Spleen (tissue), 11 donors: ENCODE measurements at regions not wholly inside any gene's neighbourhood (a gene's known extent, or its start where the extent isn't known, plus 50 kb on each side); places are given as distances from the start of the nearest gene placed in this dataset.

ENCODE experiments used
- DNase-seq: peaks from one replicate; pipeline ENCODE4 v3.0.0-alpha.2; 2020
- H3K27ac ChIP-seq, 8 donors: fragments of 200-600 bp; sonication (generic) in 7 of 8; 1 replicate in 4 of 8; 2 replicates in 4 of 8; pipeline versions ENCODE4 v1.5.0 to v1.8.0; 2016 to 2021; ENCODE audit warnings: inconsistent platforms in 4 of 8, mild to moderate bottlenecking in 4 of 8, moderate library complexity in 1 of 8
- H3K27me3 ChIP-seq, 7 donors: fragments of 200-600 bp; sonication (generic) in 6 of 7; replicated peaks in 1 of 7; 1 replicate in 4 of 7; 2 replicates in 3 of 7; pipeline versions ENCODE4 v1.5.0 to v1.8.0; 2016 to 2021; ENCODE audit warnings: inconsistent platforms in 3 of 7, mild to moderate bottlenecking in 1 of 7
- H3K36me3 ChIP-seq, 6 donors: fragments of 200-600 bp; sonication (generic) in 5 of 6; 1 replicate in 4 of 6; 2 replicates in 2 of 6; pipeline versions ENCODE4 v1.5.0 to v1.8.0; 2016 to 2021; ENCODE audit warnings: inconsistent platforms in 2 of 6
- H3K4me1 ChIP-seq, 6 donors: fragments of 200-600 bp; sonication (generic) in 5 of 6; 1 replicate in 3 of 6; 2 replicates in 3 of 6; pipeline versions ENCODE4 v1.5.0 to v1.8.0; 2016 to 2021; ENCODE audit warnings: inconsistent platforms in 3 of 6
- H3K4me3 ChIP-seq, 8 donors: fragments of 200-600 bp; sonication (generic) in 7 of 8; 1 replicate in 4 of 8; 2 replicates in 4 of 8; pipeline versions ENCODE4 v1.5.0 to v1.8.0; 2016 to 2021; ENCODE audit warnings: inconsistent platforms in 4 of 8, mild to moderate bottlenecking in 4 of 8, moderate library complexity in 2 of 8
- H3K9me3 ChIP-seq, 8 donors: fragments of 200-600 bp; sonication (generic) in 7 of 8; 1 replicate in 4 of 8; 2 replicates in 4 of 8; pipeline versions ENCODE4 v1.5.0 to v1.8.0; 2016 to 2021; ENCODE audit warnings: inconsistent platforms in 4 of 8
- POLR2A ChIP-seq, 3 donors: fragments of 450-650 bp; IDR thresholded peaks; one replicate each; pipeline ENCODE4 v1.5.1; 2017; ENCODE audit warnings: antibody characterized with exemption in 3 of 3, mild to moderate bottlenecking in 1 of 3
- POLR2AphosphoS5 ChIP-seq, 3 donors: sonication (generic); formaldehyde crosslinking; IDR thresholded peaks; one replicate each; pipeline ENCODE4 v1.5.1; 2017; ENCODE audit warnings: antibody characterized with exemption in 3 of 3
- WGBS, 5 donors: extraction: QIAGEN DNeasy Blood & Tissue Kit in 3 of 5; methylation state at CpG; one replicate each; pipeline versions ENCODE4 v1.1.5 to v1.1.7; 2013 to 2018; 5-methylcytosine and 5-hydroxymethylcytosine counted together
- intact Hi-C: fragments of 100-400 bp; cut with DNase I; formaldehyde crosslinking; loops from one replicate; pipeline ENCODE4 v1.15.0; 2023; ENCODE audit warnings: low total_unique reads
- TF ChIP-seq, protein P1 (sequence below), 11 experiments: fragments of 200-600 bp in 7 of 11; fragments of 450-650 bp in 4 of 11; sonication (generic) in 4 of 11; IDR thresholded peaks in 8 of 11; conservative IDR thresholded peaks in 3 of 11; 1 replicate in 7 of 11; 2 replicates in 4 of 11; pipeline versions ENCODE4 v1.4.0 to v1.8.0; 2016 to 2021; ENCODE audit warnings: antibody characterized with exemption in 11 of 11, inconsistent platforms in 4 of 11, mild to moderate bottlenecking in 1 of 11
- donor health status: healthy with polysubstance abuse.
- donor health status: DM: no; HTN: no; CAD: no; lungs with moderate emphysema.
- donor health status: DM: no; HTN: no; CAD: no.
- donor health status: Bipolar disorder and iron deficiency.
- donor health status: healthy.
- donor health status: DM: no; HTN: no; CAD: no.
- donor health status: DM: yes; HTN: yes; CAD: no.

DNA sequence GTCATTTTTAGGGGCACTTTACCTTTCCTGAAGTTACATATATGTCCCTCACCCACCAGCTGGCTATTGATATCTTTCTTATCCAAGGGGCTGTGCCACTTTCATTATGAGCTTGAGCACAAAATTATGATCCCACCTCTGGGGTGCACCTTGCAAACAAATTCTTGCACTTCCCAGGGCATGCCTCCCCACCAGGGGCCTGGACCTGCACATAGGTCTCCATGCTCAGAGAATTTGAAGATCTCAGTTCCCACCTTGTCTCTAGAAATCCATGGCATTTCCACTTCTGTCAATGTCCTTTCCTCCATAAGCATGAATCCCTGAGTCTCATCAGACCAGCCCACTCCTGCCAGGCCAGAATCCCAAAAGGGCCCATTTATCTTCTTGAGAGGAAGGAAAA is 449.1 kb upstream of the REG3G start:
- H3K36me3 ChIP-seq = no peaks in the 10 kb centered on the region
- no peak overlapping the region for H3K4me3 ChIP-seq
- H3K9me3 ChIP-seq = no peaks in the 10 kb centered on the region
- TF ChIP-seq POLR2A (IDR thresholded peaks at IDR 0.05) = no peak
- TF ChIP-seq, protein P1, sequence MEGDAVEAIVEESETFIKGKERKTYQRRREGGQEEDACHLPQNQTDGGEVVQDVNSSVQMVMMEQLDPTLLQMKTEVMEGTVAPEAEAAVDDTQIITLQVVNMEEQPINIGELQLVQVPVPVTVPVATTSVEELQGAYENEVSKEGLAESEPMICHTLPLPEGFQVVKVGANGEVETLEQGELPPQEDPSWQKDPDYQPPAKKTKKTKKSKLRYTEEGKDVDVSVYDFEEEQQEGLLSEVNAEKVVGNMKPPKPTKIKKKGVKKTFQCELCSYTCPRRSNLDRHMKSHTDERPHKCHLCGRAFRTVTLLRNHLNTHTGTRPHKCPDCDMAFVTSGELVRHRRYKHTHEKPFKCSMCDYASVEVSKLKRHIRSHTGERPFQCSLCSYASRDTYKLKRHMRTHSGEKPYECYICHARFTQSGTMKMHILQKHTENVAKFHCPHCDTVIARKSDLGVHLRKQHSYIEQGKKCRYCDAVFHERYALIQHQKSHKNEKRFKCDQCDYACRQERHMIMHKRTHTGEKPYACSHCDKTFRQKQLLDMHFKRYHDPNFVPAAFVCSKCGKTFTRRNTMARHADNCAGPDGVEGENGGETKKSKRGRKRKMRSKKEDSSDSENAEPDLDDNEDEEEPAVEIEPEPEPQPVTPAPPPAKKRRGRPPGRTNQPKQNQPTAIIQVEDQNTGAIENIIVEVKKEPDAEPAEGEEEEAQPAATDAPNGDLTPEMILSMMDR (IDR thresholded peaks at IDR 0.05 in 8 of 11, conservative IDR thresholded peaks at IDR 0.05 in 3 of 11) = no peak
- no peak for TF ChIP-seq POLR2AphosphoS5 (IDR thresholded peaks at IDR 0.05)
- H3K27ac ChIP-seq = no peak overlapping the region
- no peaks in the 10 kb centered on the region for H3K27me3 ChIP-seq
- intact Hi-C loops = no loop called here
- H3K4me1 ChIP-seq = no peaks in the 10 kb centered on the region
- no peak for DNase-seq

DNA sequence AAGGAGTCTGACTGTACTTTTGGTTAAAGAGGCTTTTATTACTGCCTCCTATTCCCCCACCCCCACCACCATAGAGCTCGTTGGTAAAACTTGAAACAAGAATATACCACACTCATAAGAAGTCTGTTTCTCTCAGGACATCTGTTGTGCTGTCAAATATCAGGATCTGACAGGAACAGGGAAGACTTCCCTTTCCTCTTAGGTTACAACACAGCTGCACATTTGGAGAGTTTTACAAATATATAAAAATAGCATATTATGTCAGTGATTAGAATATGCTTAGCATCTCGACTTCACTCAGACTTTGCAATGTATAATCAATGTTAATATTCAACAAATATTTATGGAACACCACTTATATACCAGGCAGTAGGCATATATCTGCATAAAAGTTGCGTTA is 439.6 kb upstream of the REG3G start:
- Histone ChIP-seq H3K27me3 (no peaks in the 10 kb centered on the region), H3K27ac (no peak overlapping the region), H3K9me3 (peaks cover 0 to 6% (median 0%) of the 10 kb centered on the region in 8 donors), H3K4me3 (no peak overlapping the region), H3K4me1 (no peaks in the 10 kb centered on the region), H3K36me3 (no peaks in the 10 kb centered on the region)
- 33 to 41% (median 37%) methylated on average over 3 of the region's 3 CpGs for WGBS, 5 donors
- TF ChIP-seq, protein P1 (IDR thresholded peaks at IDR 0.05 in 8 of 11, conservative IDR thresholded peaks at IDR 0.05 in 3 of 11) = no peak
- TF ChIP-seq POLR2AphosphoS5 (IDR thresholded peaks at IDR 0.05) = no peak
- no peak for TF ChIP-seq POLR2A (IDR thresholded peaks at IDR 0.05)
- no peak for DNase-seq
- intact Hi-C loops = no loop called here

DNA sequence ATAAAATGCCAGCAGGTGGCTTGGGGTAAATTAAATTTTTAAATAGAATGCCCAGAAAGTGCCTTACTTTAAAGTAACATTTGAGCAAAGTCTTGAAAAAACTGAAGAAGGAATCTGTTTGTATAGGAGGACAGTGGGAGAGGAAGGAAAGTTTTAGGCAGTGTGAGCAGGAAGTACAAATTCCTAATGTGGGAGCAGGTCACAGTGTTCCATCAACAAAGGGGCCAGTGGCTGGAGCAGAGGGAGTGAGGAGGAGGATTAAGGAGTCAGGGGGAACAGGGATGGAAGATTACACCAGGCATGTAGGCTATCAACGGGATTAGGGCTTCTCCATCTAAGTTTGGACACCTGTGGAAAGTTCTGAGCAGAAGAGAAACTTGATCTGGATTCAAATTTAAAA is 439.2 kb upstream of the REG3G start:
- no peaks in the 10 kb centered on the region for H3K4me1 ChIP-seq
- H3K9me3 ChIP-seq = peaks cover 0 to 6% (median 0%) of the 10 kb centered on the region in 8 donors
- no peak for DNase-seq
- no peak for TF ChIP-seq POLR2AphosphoS5 (IDR thresholded peaks at IDR 0.05)
- H3K4me3 ChIP-seq = no peak overlapping the region
- intact Hi-C loops = no loop called here
- no peaks in the 10 kb centered on the region for H3K27me3 ChIP-seq
- no peaks in the 10 kb centered on the region for H3K36me3 ChIP-seq
- 44 to 67% (median 55%) methylated on average over 1 of the region's 1 CpG for WGBS, 5 donors
- H3K27ac ChIP-seq = no peak overlapping the region

DNA sequence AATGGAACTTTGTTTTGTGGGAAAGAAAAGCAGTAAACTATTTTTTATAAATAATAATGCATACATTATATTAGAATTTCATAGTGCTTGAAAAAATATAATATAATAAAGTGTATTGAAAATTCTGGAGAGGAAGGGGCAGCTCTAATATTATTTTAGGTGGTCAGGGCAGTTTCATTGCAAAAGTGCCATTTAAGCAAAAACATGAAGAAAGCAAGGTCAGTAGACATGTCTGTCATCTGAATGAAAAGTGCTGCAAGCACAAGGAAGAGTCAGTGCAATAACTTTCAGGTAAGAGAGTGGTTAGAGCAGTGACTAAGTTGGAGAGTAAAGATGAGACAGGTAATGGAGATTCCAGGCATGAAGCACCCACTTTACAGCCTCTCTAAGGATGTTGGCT is 435.6 kb upstream of the REG3G start:
- Histone ChIP-seq H3K27ac (no peak overlapping the region), H3K4me1 (no peaks in the 10 kb centered on the region), H3K27me3 (no peaks in the 10 kb centered on the region), H3K9me3 (peaks cover 0 to 9% (median 2%) of the 10 kb centered on the region in 8 donors), H3K36me3 (no peaks in the 10 kb centered on the region), H3K4me3 (no peak overlapping the region)
- TF ChIP-seq, protein P1 (IDR thresholded peaks at IDR 0.05 in 8 of 11, conservative IDR thresholded peaks at IDR 0.05 in 3 of 11) = no peak
- no peak for TF ChIP-seq POLR2AphosphoS5 (IDR thresholded peaks at IDR 0.05)
- TF ChIP-seq POLR2A (IDR thresholded peaks at IDR 0.05) = no peak
- intact Hi-C loops = no loop called here
- DNase-seq = no peak

DNA sequence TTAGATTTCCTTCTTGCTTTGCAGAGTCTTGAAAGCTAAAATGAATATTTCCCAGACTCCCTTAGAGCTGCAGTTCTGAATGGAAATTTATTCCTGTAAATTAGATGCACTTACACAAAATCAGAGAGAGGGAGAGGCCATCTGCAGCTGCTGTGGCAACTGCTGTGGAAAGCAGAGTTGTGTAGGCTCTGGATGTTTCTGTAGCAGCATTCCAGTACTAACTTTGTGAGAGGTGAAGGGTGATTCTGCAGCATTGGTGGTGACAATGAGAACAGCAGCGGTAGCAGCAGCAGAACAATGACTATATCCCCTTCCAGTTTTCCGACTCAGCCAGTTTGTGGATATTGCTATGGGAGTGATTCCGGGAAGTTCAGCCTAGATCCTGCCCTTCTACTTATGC is 433.0 kb upstream of the REG3G start:
- TF ChIP-seq POLR2A (IDR thresholded peaks at IDR 0.05) = no peak
- TF ChIP-seq, protein P1 (IDR thresholded peaks at IDR 0.05 in 8 of 11, conservative IDR thresholded peaks at IDR 0.05 in 3 of 11) = no peak
- TF ChIP-seq POLR2AphosphoS5 (IDR thresholded peaks at IDR 0.05) = no peak
- no peak overlapping the region for H3K27ac ChIP-seq

More for the DNA sequence above, 433.0 kb upstream of the REG3G start:
- Histone ChIP-seq H3K9me3 (peaks cover 0 to 9% (median 2%) of the 10 kb centered on the region in 8 donors), H3K27me3 (no peaks in the 10 kb centered on the region), H3K36me3 (no peaks in the 10 kb centered on the region), H3K4me1 (no peaks in the 10 kb centered on the region), H3K4me3 (no peak overlapping the region)
- no peak for DNase-seq
- intact Hi-C loops = no loop called here
- 69 to 88% (median 73%) methylated on average over 3 of the region's 3 CpGs for WGBS, 5 donors
